Peyer's patch (tissue), 4 donors: ENCODE measurements at regions not wholly inside any gene's neighbourhood (a gene's known extent, or its start where the extent isn't known, plus 50 kb on each side); places are given as distances from the start of the nearest gene placed in this dataset.

Source experiments
- POLR2A ChIP-seq, 2 donors: fragments of 450-650 bp; IDR thresholded peaks; one replicate each; pipeline ENCODE4 v1.5.1; 2017; ENCODE audit warnings: antibody characterized with exemption in 2 of 2, mild to moderate bottlenecking in 2 of 2, moderate library complexity in 2 of 2
- TF ChIP-seq, protein P1 (sequence below), 6 experiments: fragments of 450-650 bp in 4 of 6; fragments of 200-600 bp in 2 of 6; sonication (generic) in 1 of 6; IDR thresholded peaks; one replicate each; pipeline ENCODE4 v1.5.1; 2017 to 2019; ENCODE audit warnings: antibody characterized with exemption in 6 of 6, mild to moderate bottlenecking in 3 of 6, moderate library complexity in 1 of 6

DNA sequence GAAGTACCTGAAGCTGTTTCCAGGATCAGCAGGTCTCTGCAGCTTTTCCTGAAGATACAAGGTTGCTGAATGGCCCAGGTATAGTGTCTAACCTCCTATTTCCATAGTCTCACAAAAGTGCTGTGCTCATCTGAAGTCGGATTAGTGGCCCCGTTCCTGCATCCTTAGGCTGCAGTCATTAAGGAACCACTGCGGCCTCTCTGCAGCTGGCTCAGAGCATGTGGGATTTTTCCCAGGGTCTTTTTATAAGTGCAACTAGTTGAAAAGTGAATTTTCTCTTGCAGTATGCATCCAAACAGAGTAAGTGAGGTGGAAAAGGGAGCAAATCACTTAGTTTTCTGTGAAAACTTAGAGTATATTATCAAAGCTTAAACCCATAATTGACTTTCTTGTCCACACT lies 565.3 kb upstream of the NEGR1 start:
- TF ChIP-seq, protein P1, sequence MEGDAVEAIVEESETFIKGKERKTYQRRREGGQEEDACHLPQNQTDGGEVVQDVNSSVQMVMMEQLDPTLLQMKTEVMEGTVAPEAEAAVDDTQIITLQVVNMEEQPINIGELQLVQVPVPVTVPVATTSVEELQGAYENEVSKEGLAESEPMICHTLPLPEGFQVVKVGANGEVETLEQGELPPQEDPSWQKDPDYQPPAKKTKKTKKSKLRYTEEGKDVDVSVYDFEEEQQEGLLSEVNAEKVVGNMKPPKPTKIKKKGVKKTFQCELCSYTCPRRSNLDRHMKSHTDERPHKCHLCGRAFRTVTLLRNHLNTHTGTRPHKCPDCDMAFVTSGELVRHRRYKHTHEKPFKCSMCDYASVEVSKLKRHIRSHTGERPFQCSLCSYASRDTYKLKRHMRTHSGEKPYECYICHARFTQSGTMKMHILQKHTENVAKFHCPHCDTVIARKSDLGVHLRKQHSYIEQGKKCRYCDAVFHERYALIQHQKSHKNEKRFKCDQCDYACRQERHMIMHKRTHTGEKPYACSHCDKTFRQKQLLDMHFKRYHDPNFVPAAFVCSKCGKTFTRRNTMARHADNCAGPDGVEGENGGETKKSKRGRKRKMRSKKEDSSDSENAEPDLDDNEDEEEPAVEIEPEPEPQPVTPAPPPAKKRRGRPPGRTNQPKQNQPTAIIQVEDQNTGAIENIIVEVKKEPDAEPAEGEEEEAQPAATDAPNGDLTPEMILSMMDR (IDR thresholded peaks at IDR 0.05) = no peak
- no peak for TF ChIP-seq POLR2A (IDR thresholded peaks at IDR 0.05)
